Endodermal cell (in vitro differentiated cells): ENCODE measurements at regions not wholly inside any gene's neighbourhood (a gene's known extent, or its start where the extent isn't known, plus 50 kb on each side); places are given as distances from the start of the nearest gene placed in this dataset.

ENCODE experiments used
- DNase-seq: peaks from one replicate; pipeline ENCODE4 v3.0.0-alpha.2; 2017
- H3K27ac ChIP-seq: 2 replicates; pipeline ENCODE4 v1.5.1; 2013; ENCODE audit warnings: mild to moderate bottlenecking, low read depth, low read length, moderate library complexity
- H3K27me3 ChIP-seq: 2 replicates; pipeline ENCODE4 v1.6.1; 2013; ENCODE audit warnings: mild to moderate bottlenecking, low read length, moderate library complexity; ENCODE audit not compliant: insufficient read depth, control insufficient read depth, poor library complexity, severe bottlenecking
- H3K36me3 ChIP-seq: 2 replicates; pipeline ENCODE4 v1.7.0; 2013; ENCODE audit warnings: mild to moderate bottlenecking, low read length, moderate library complexity; ENCODE audit not compliant: control insufficient read depth, insufficient read depth
- H3K4me1 ChIP-seq: one replicate; pipeline ENCODE4 v1.7.0; 2013; ENCODE audit warnings: low read length; ENCODE audit not compliant: control insufficient read depth, insufficient read depth
- H3K4me3 ChIP-seq: 2 replicates; pipeline ENCODE4 v1.5.1; 2013; ENCODE audit warnings: mild to moderate bottlenecking, low read length, moderate library complexity
- H3K9ac ChIP-seq: 2 replicates; pipeline ENCODE4 v1.6.1; 2013; ENCODE audit warnings: mild to moderate bottlenecking, low read length, moderate library complexity; ENCODE audit not compliant: poor library complexity, severe bottlenecking; ENCODE audit errors: extremely low read depth
- H3K9me3 ChIP-seq: 2 replicates; pipeline ENCODE4 v1.6.1; 2013; ENCODE audit warnings: mild to moderate bottlenecking, low read length, moderate library complexity; ENCODE audit not compliant: control insufficient read depth
- H3K27ac Mint-ChIP-seq: 2 replicates; pipeline ENCODE4 v1.8.0; 2020; ENCODE audit warnings: mixed read lengths
- H3K27me3 Mint-ChIP-seq: 2 replicates; pipeline ENCODE4 v1.8.0; 2021; ENCODE audit warnings: mild to moderate bottlenecking, mixed read lengths; ENCODE audit not compliant: insufficient read depth
- H3K36me3 Mint-ChIP-seq: 2 replicates; pipeline ENCODE4 v1.8.0; 2020; ENCODE audit warnings: low read depth, mixed read lengths
- H3K4me1 Mint-ChIP-seq: 2 replicates; pipeline ENCODE4 v1.8.0; 2020; ENCODE audit warnings: mixed read lengths
- H3K4me3 Mint-ChIP-seq: 2 replicates; pipeline ENCODE4 v1.8.0; 2020; ENCODE audit warnings: mild to moderate bottlenecking, moderate library complexity, mixed read lengths
- H3K9me3 Mint-ChIP-seq: 2 replicates; pipeline ENCODE4 v1.8.0; 2020; ENCODE audit warnings: mild to moderate bottlenecking, mixed read lengths
- WGBS, 2 experiments: methylation state at CpG; one replicate each; pipeline versions ENCODE4 v1.1.5 to v1.1.7; 2013; ENCODE audit warnings: missing lambda C conversion rate in 2 of 2, mixed read lengths in 1 of 2; ENCODE audit not compliant: insufficient coverage in 1 of 2, insufficient read length in 1 of 2; 5-methylcytosine and 5-hydroxymethylcytosine counted together
- TF ChIP-seq, protein P1 (sequence below): fragments of 200-600 bp; sonication (generic); conservative IDR thresholded peaks from 2 replicates; pipeline ENCODE4 v1.5.0; 2021; ENCODE audit warnings: antibody characterized with exemption, mild to moderate bottlenecking

GRCh38 chr16:49932434-49932833 is 76.5 kb upstream of the ZNF423 start:
- Histone ChIP-seq H3K36me3 (no peaks in the 10 kb centered on the region), H3K4me1 (no peaks in the 10 kb centered on the region), H3K4me3 (no peak overlapping the region), H3K27me3 (no peaks in the 10 kb centered on the region), H3K9ac (no peak overlapping the region), H3K27ac (no peak overlapping the region), H3K9me3 (no peaks in the 10 kb centered on the region)
- TF ChIP-seq, protein P1, sequence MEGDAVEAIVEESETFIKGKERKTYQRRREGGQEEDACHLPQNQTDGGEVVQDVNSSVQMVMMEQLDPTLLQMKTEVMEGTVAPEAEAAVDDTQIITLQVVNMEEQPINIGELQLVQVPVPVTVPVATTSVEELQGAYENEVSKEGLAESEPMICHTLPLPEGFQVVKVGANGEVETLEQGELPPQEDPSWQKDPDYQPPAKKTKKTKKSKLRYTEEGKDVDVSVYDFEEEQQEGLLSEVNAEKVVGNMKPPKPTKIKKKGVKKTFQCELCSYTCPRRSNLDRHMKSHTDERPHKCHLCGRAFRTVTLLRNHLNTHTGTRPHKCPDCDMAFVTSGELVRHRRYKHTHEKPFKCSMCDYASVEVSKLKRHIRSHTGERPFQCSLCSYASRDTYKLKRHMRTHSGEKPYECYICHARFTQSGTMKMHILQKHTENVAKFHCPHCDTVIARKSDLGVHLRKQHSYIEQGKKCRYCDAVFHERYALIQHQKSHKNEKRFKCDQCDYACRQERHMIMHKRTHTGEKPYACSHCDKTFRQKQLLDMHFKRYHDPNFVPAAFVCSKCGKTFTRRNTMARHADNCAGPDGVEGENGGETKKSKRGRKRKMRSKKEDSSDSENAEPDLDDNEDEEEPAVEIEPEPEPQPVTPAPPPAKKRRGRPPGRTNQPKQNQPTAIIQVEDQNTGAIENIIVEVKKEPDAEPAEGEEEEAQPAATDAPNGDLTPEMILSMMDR = no peak
- Mint-ChIP-seq H3K27me3 (no peaks in the 10 kb centered on the region), H3K36me3 (no peaks in the 10 kb centered on the region), H3K9me3 (no peaks in the 10 kb centered on the region), H3K4me3 (no peak overlapping the region), H3K27ac (no peak overlapping the region), H3K4me1 (no peaks in the 10 kb centered on the region)
- no peak for DNase-seq
- WGBS, 2 experiments = 75 to 82% methylated on average over 8 of the region's 8 CpGs

DNA sequence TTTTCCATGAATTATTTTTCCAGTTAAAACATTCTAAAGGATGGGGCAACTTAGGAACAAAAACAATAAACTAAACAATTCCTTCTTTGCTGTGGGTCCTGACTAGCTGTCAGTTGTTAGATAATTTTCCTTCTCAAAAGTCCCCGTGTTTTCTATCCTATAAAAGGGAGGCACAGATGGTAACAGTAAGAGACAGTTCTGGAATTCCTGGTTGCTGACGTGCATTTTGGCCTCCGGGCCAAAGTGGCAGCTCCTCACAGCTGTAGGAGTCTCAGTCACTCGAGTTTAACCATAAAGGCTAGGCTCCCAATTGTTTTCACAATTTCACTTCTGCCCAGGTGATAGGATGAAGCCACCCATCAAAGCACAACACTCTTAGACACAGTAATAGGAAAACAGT is 77.0 kb upstream of the ZNF423 start:
- peaks cover under 1% of the 10 kb centered on the region for H3K9me3 Mint-ChIP-seq
- Histone ChIP-seq H3K4me1 (no peaks in the 10 kb centered on the region), H3K9me3 (no peaks in the 10 kb centered on the region), H3K27ac (no peak overlapping the region), H3K4me3 (no peak overlapping the region), H3K9ac (no peak overlapping the region), H3K36me3 (no peaks in the 10 kb centered on the region), H3K27me3 (no peaks in the 10 kb centered on the region)
- no peak overlapping the region for H3K4me3 Mint-ChIP-seq
- no peak overlapping the region for H3K27ac Mint-ChIP-seq
- no peaks in the 10 kb centered on the region for H3K4me1 Mint-ChIP-seq
- no peaks in the 10 kb centered on the region for H3K27me3 Mint-ChIP-seq
- 50 to 77% methylated on average over 3 to 4 of the region's 4 CpGs for WGBS, 2 experiments
- no peak for DNase-seq
- H3K36me3 Mint-ChIP-seq = no peaks in the 10 kb centered on the region
- TF ChIP-seq, protein P1 = no peak

GRCh38 chr16:49936791-49937190 is 80.9 kb upstream of the ZNF423 start:
- WGBS, 2 experiments = 95 to 100% methylated on average over 5 to 6 of the region's 6 CpGs

More at GRCh38 chr16:49936791-49937190, 80.9 kb upstream of the ZNF423 start:
- no peaks in the 10 kb centered on the region for H3K4me1 ChIP-seq
- H3K27me3 ChIP-seq = no peaks in the 10 kb centered on the region
- Mint-ChIP-seq H3K36me3 (no peaks in the 10 kb centered on the region), H3K27ac (no peak overlapping the region), H3K27me3 (peaks cover 2% of the 10 kb centered on the region), H3K4me1 (no peaks in the 10 kb centered on the region), H3K9me3 (peaks cover 8% of the 10 kb centered on the region), H3K4me3 (no peak overlapping the region)
- TF ChIP-seq, protein P1 = no peak
- H3K27ac ChIP-seq = no peak overlapping the region
- no peak for DNase-seq
- H3K4me3 ChIP-seq = no peak overlapping the region
- no peaks in the 10 kb centered on the region for H3K36me3 ChIP-seq
- no peaks in the 10 kb centered on the region for H3K9me3 ChIP-seq
- no peak overlapping the region for H3K9ac ChIP-seq
